ENCODE measurements at regions not wholly inside any gene's neighbourhood (a gene's known extent, or its start where the extent isn't known, plus 50 kb on each side); places are given as distances from the start of the nearest gene placed in this dataset.
"Not testable (repeated sequence)": the region's sequence is repeated elsewhere in the genome, so short reads cannot be mapped to it uniquely, and the experiment has no call there.

DNA sequence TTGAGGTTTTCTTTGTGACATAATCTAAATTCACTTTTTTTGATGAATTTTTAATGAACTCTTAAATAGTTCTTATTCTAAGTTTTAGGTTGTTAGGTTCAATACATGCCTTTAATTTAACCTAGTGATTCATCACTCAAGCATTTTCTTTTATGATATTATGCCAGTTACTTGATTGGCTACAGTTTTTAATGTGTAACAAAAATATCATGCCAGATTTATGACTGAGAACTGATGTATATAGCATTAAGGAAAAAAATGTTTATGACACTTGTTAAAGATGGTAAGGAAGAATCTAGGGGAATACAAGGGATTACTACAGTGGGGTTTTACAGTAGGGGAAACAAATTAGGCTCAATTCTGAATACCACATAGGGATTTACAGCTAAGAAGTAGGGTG is 103.1 kb downstream of the VGLL3 start:
- in situ Hi-C loops (cut with HindIII; ENCODE audit: low pct_unique_long_range_greater_than_20kb, low sequenced_read_pairs), result no loop called here
- DNase-seq (ENCODE audit: low read depth, low spot score), result no peak

DNA sequence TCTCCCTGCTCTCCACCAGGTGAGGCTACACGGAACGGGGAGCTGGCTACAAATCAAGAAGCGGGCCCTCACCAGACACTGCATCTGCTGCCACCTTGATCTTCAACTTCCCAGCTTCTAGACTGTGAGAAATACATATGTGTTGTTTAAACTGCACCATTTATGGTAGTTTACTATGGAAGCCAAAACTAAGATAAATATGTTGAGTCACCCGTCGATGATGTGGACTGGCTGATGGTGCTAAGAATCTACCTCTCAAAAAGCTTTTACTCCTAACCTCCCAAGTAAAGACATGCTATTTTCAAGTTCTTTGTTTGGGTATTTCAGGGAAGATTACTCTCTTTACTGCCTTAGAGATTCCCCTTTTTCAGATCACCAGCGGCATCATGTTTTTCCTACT is 110.9 kb downstream of the VGLL3 start:
- no peak for DNase-seq (ENCODE audit: low read depth, low spot score)
- in situ Hi-C loops (cut with HindIII; ENCODE audit: low pct_unique_long_range_greater_than_20kb, low sequenced_read_pairs), result no loop called here

- in situ Hi-C loops (cut with HindIII; ENCODE audit: low pct_unique_long_range_greater_than_20kb, low sequenced_read_pairs), result not testable (repeated sequence)
Measured at GRCh38 chr3:86876504-86877181, 114.3 kb downstream of the VGLL3 start.

DNA sequence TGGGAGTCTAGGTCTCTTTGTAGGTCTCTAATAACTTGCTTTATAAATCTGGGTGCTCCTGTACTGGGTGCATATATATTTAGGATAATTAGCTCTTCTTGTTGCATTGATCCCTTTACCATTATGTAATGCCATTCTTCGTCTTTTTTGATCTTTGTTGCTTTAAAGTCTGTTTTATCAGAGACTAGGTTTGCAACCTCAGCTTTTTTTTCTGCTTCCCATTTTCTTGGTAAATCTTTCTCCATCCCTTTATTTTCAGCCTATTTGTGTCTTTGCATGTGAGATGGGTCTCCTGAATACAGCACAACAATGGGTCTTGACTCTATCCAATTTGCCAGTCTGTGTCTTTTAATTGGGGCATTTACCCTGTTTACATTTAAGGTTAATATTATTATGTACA is 116.2 kb downstream of the VGLL3 start:
- in situ Hi-C loops (cut with HindIII; ENCODE audit: low pct_unique_long_range_greater_than_20kb, low sequenced_read_pairs); DNase-seq (ENCODE audit: low read depth, low spot score): not testable (repeated sequence)

More at GRCh38 chr3:86876504-86877181, 114.3 kb downstream of the VGLL3 start:
- DNase-seq (ENCODE audit: low read depth, low spot score), result not testable (repeated sequence)

- in situ Hi-C loops (cut with HindIII; ENCODE audit: low pct_unique_long_range_greater_than_20kb, low sequenced_read_pairs), result no loop called here
- peak; percentile 53 for DNase-seq (ENCODE audit: low read depth, low spot score)
Measured at GRCh38 chr3:86869566-86869965, 121.4 kb downstream of the VGLL3 start.

- in situ Hi-C loops (cut with HindIII; ENCODE audit: low pct_unique_long_range_greater_than_20kb, low sequenced_read_pairs), result no loop called here
- no peak for DNase-seq (ENCODE audit: low read depth, low spot score)
Measured at GRCh38 chr3:86867982-86868381, 123.0 kb downstream of the VGLL3 start.

DNA sequence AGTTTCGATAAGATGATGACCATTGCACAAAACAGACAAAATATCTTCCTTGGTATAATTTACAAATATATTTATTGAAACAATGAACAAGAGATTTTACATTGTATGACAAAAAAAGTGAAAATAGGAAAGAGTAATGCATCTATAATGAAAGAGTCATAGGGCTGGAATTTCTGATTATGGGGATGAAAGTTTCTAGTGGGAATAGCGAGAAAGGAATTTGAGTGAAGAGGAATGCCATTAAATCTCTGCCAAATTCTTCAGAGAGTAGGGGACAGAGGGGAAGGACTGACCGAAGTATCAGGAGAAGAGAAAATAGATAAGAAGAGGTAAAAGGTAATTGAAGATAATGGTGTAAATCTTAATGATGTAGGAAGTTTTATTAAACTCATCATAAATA is 125.4 kb downstream of the VGLL3 start:
- in situ Hi-C loops (cut with HindIII; ENCODE audit: low pct_unique_long_range_greater_than_20kb, low sequenced_read_pairs), result no loop called here
- no peak for DNase-seq (ENCODE audit: low read depth, low spot score)

GRCh38 chr3:86856711-86857110 is 134.2 kb downstream of the VGLL3 start:
- in situ Hi-C loops (cut with HindIII; ENCODE audit: low pct_unique_long_range_greater_than_20kb, low sequenced_read_pairs), result no loop called here
- no peak for DNase-seq (ENCODE audit: low read depth, low spot score)

- DNase-seq (ENCODE audit: low read depth, low spot score), result no peak
- in situ Hi-C loops (cut with HindIII; ENCODE audit: low pct_unique_long_range_greater_than_20kb, low sequenced_read_pairs), result no loop called here
Measured at GRCh38 chr3:86849991-86850390, 141.0 kb downstream of the VGLL3 start.

GRCh38 chr3:86845726-86846125 is 145.2 kb downstream of the VGLL3 start:
- in situ Hi-C loops (cut with HindIII; ENCODE audit: low pct_unique_long_range_greater_than_20kb, low sequenced_read_pairs), result no loop called here
- DNase-seq (ENCODE audit: low read depth, low spot score), result no peak

DNA sequence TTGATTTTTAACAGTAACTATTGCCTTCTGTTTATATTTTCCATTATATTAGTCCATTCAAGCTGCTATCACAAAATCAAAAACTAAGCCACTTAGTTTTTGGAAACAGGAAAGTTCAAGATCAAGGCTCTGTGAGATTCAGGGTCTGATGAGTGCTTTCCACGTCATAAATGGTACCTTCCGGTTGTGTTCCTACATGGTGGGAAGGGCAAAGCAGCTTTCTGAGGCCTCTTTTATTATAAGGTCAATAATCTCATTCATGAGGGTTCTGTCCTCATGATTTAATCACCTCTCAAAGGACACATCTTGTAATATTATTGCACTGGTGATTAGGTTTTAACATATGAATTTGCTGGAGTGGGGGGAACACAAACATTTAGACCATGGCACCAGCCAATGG is 152.0 kb downstream of the VGLL3 start:
- DNase-seq (ENCODE audit: low read depth, low spot score), result peak; percentile 52
- in situ Hi-C loops (cut with HindIII; ENCODE audit: low pct_unique_long_range_greater_than_20kb, low sequenced_read_pairs), result no loop called here

GRCh38 chr3:86837871-86838270 is 153.1 kb downstream of the VGLL3 start:
- in situ Hi-C loops (cut with HindIII; ENCODE audit: low pct_unique_long_range_greater_than_20kb, low sequenced_read_pairs), result no loop called here
- DNase-seq (ENCODE audit: low read depth, low spot score), result no peak

DNA sequence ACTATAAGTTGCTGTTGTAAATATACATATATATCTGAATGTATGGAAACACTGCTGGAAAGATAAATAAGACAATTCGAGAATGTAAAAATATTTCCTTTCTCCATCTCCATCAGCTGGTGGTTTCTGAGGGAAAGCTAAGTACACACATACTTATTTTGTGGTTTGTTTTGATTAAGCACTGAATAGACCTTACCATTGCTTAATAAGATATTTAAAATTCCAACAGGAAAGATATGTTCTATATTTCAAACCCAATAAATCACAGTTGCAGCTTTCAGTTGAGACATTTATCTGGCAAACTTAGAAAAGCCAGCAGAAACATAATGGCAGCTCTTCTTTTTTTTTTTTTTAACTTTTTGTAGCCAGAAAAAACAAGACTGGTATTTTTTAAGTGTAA is 160.4 kb downstream of the VGLL3 start:
- in situ Hi-C loops (cut with HindIII; ENCODE audit: low pct_unique_long_range_greater_than_20kb, low sequenced_read_pairs), result no loop called here
- DNase-seq (ENCODE audit: low read depth, low spot score), result no peak

DNA sequence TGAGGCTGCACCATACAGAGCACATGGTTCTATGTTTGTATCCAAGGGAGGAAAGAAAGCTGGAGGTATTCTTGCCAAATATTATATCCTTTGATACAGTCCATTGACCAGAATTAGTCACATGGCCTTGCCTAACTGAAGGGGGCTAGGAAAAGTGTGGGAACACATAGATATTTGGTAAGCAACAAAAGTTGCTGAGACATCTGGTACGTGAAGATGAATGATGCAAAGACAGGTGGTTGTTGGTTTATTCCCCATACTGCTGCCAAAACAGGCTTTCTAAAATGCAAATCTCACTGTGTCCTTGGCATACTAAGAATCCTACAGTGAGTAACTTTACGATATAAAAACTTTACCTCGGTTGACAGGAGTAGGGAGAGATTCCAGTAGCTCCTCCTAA is 162.2 kb downstream of the VGLL3 start:
- in situ Hi-C loops (cut with HindIII; ENCODE audit: low pct_unique_long_range_greater_than_20kb, low sequenced_read_pairs), result no loop called here
- no peak for DNase-seq (ENCODE audit: low read depth, low spot score)

DNA sequence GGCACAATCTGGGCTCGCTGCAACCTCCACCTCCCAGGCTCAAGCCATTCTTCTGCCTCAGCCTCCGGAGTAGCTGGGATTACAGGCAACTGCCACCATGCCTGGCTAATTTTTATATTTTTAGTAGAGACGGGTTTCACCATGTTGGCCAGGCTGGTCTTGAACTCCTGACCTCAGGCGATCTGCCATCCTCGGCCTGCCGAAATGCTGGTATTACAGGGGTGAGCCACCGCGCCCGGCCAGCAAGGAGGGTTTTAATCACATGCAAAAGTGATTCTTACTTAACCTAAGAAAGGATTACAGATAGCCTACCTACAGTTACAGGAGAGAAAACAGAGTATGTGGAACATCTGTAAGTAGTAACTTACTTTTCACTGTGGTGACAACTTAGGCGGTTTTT is 163.4 kb downstream of the VGLL3 start:
- in situ Hi-C loops (cut with HindIII; ENCODE audit: low pct_unique_long_range_greater_than_20kb, low sequenced_read_pairs); DNase-seq (ENCODE audit: low read depth, low spot score): not testable (repeated sequence)

DNA sequence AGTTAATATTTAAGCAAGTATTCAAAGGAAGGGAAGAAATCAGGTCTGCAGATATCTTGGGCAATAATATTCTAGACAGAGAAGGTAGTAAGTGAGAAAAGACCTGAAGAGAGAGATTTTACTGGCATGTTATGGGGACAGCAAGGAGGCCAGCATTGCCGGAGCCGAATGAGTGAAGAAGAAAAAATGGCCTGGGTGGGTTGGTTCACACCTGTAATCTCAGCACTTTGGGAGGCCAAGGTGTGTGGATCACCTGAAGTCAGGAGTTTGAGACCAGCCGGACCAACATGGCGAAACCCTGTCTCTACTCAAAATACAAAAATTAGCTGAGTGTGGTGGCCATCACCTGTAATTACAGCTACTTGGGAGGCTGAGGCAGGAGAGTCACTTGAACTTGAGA is 164.7 kb downstream of the VGLL3 start:
- no peak for DNase-seq (ENCODE audit: low read depth, low spot score)
- in situ Hi-C loops (cut with HindIII; ENCODE audit: low pct_unique_long_range_greater_than_20kb, low sequenced_read_pairs), result no loop called here

DNA sequence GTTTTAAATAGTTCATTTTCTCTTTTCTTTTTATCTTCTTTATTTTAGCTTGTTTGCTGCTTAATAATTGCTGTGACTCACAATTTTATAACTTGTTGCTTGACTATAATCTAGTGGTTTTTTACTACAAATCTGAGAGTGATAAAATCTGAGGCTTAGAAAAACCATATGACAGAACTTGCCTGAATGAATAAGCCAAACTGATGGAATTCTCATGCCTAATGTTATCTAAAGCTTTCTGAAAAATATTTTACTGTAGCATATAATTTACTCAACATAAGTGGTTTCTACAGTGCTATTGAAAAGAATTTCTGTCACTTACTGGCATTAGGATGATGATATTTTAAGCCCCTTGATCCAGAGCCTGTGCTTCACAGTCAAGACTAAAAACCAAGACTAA is 175.1 kb downstream of the VGLL3 start:
- no peak for DNase-seq (ENCODE audit: low read depth, low spot score)
- in situ Hi-C loops (cut with HindIII; ENCODE audit: low pct_unique_long_range_greater_than_20kb, low sequenced_read_pairs), result no loop called here

DNA sequence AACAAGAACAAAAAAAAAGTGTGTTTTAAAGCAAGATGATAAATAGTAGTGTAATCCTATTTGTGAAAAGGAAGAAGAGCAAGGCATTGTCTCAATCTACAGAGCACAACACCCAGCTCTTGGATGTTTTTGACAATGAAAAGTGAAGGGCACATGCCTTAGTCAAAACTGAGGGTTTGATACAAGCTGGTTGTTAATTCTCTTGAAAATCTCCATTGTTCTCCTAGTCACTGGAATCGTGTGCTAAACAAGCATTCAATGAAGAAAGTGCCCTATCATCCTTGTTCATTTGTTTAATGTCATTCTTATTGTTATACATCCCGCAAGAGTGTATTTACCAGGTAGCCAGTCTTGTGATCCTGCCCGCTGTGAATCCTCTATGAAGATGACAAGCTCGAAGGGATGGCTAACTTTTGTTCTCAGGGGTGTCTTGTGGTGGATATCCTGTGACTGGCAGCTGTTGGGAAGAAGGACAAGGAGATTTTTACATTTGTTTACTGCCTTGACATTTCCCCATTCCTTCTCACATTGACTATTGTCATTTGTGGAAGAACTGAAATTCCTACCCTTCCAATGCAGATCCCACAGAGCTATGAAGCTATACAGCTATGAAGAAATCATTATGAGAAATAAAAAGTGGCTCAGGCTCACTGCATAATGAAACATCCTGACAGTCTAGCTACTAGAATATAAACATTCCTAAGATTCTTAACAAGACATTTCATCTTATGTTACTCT is 175.9 kb downstream of the VGLL3 start:
- DNase-seq (ENCODE audit: low read depth, low spot score), result peak; percentile 65
- in situ Hi-C loops (cut with HindIII; ENCODE audit: low pct_unique_long_range_greater_than_20kb, low sequenced_read_pairs), result no loop called here

DNA sequence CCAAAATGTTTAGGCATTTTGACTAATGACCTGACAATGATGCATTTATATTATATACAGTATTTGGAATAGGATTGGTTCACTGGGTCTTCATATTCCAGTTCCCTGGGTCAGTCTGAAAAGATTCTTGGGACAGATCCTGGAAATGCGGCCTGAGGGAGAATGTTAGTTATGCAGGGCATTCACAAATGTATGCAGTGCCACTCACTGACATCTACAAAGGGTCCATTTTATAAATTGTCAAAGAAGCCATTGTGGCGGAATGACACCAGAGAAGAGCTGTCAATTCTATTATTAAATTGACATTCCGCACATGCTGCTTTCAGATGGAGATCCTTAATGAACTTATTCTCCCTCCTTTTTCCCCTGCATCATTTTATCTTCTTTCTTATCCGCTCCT is 176.6 kb downstream of the VGLL3 start:
- in situ Hi-C loops (cut with HindIII; ENCODE audit: low pct_unique_long_range_greater_than_20kb, low sequenced_read_pairs), result no loop called here

More for the DNA sequence above, 176.6 kb downstream of the VGLL3 start:
- DNase-seq (ENCODE audit: low read depth, low spot score), result peak; percentile 84

Data from SK-MEL-5 (cell line).